Muscle layer of colon (tissue), 2 donors: ENCODE measurements at regions not wholly inside any gene's neighbourhood (a gene's known extent, or its start where the extent isn't known, plus 50 kb on each side); places are given as distances from the start of the nearest gene placed in this dataset.
"Not testable (repeated sequence)": the region's sequence is repeated elsewhere in the genome, so short reads cannot be mapped to it uniquely, and the experiment has no call there.

Experiments used
- H3K27ac ChIP-seq: one replicate; pipeline ENCODE4 v1.7.0; 2013; ENCODE audit warnings: low read depth, mild to moderate bottlenecking, low read length, moderate library complexity
- H3K27me3 ChIP-seq, 2 donors: one replicate each; pipeline ENCODE4 v1.7.0; 2013; ENCODE audit warnings: low read length in 2 of 2, mild to moderate bottlenecking in 2 of 2; ENCODE audit not compliant: insufficient read depth in 2 of 2, control insufficient read depth in 1 of 2
- H3K36me3 ChIP-seq: one replicate; pipeline ENCODE4 v1.7.0; 2013; ENCODE audit warnings: mild to moderate bottlenecking, low read length; ENCODE audit not compliant: insufficient read depth
- H3K4me1 ChIP-seq: one replicate; pipeline ENCODE4 v1.7.0; 2013; ENCODE audit warnings: mild to moderate bottlenecking, low read length; ENCODE audit not compliant: insufficient read depth
- H3K4me3 ChIP-seq, 2 donors: one replicate each; pipeline ENCODE4 v1.7.0; 2013; ENCODE audit warnings: low read length in 2 of 2, low read depth in 1 of 2, mild to moderate bottlenecking in 1 of 2, moderate library complexity in 1 of 2
- H3K9ac ChIP-seq: one replicate; pipeline ENCODE4 v1.7.0; 2013; ENCODE audit warnings: low read length
- H3K9me3 ChIP-seq: one replicate; pipeline ENCODE4 v1.7.0; 2013; ENCODE audit warnings: mild to moderate bottlenecking, low read length
- donor health status: abdominal sarcoma.
- donor health status: Adenocarcinoma of cecum.

DNA sequence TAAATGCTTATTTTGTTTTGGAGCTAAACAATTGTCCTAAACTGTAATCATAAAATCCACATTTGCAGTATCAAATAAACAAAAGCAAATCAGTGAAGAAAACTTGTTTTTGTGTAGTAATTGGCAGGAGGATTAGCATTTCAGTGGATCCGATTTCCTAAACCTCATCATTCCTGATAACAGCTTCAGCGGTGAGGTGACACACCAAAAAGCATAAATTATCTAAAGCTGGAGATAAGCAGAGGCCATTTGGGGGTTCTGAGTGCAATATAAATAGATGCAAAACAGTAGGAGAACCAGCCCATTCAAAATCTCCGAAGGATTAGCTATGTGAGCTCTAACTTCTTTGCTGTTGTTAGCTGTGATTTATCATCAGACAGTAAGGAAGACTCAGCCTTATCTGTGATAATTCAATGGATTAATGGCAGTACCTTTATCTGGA, 235.8 kb downstream of the EPHA7 start:
- Histone ChIP-seq H3K36me3 (no peaks in the 10 kb centered on the region), H3K4me1 (no peaks in the 10 kb centered on the region), H3K27ac (no peak overlapping the region), H3K27me3 (no peaks in the 10 kb centered on the region), H3K9me3 (no peaks in the 10 kb centered on the region), H3K9ac (no peak overlapping the region), H3K4me3 (no peak overlapping the region)

DNA sequence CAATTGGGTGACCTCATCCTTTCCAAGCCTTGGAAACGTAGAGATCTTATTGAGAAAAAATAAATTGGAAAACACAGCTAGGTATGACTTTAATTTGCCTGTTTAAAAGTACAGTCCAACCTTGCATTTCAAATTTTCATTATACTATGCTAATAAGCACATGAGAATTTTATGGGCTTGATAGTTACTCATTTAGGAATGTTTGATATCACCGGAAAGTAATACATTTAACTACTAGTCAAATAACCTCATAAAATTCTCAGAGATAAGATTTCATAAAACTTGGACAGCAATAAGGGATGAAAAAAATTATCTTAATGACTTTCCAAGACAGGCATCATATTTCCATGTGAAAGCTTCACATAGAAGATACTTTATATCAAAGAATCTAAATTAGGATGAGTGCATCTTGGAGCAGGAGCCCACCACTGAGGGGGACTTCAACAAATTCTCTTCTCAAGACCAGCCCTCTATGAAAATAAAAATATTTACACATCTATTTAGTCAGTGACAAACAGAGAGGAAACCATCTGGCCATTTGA, 236.3 kb downstream of the EPHA7 start:
- no peaks in the 10 kb centered on the region for H3K36me3 ChIP-seq
- H3K27me3 ChIP-seq = no peaks in the 10 kb centered on the region
- H3K9me3 ChIP-seq = no peaks in the 10 kb centered on the region
- no peak overlapping the region for H3K27ac ChIP-seq
- no peak overlapping the region for H3K4me3 ChIP-seq
- H3K4me1 ChIP-seq = no peaks in the 10 kb centered on the region
- no peak overlapping the region for H3K9ac ChIP-seq

DNA sequence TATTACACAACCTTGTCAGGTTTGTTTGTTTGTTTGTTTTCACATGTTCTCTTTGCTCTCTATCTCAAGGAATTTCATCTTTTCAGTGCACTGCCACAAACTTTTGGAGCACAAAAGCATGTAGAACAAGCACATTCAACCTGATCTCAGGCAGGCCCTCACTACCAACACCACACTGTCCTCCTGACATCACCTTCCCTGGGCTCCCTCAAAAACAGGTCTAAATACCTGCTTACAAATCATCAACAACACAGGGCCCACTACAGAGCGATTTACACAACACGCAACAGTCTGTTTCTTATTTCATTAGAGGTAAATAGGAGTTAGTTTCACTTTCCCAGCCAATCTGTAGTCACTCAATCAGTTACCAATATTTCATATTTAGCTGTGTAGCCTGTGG, 241.4 kb downstream of the EPHA7 start:
- H3K9me3 ChIP-seq = no peaks in the 10 kb centered on the region
- H3K36me3 ChIP-seq = no peaks in the 10 kb centered on the region
- H3K4me3 ChIP-seq = no peak overlapping the region
- no peaks in the 10 kb centered on the region for H3K4me1 ChIP-seq
- no peak overlapping the region for H3K27ac ChIP-seq
- H3K9ac ChIP-seq = no peak overlapping the region
- no peaks in the 10 kb centered on the region for H3K27me3 ChIP-seq

- H3K4me1 ChIP-seq = no peaks in the 10 kb centered on the region
- H3K27me3 ChIP-seq = no peaks in the 10 kb centered on the region
- no peak overlapping the region for H3K4me3 ChIP-seq
- no peak overlapping the region for H3K9ac ChIP-seq
- no peaks in the 10 kb centered on the region for H3K9me3 ChIP-seq
- H3K27ac ChIP-seq = no peak overlapping the region
- H3K36me3 ChIP-seq = no peaks in the 10 kb centered on the region
Measured at GRCh38 chr6:93177438-93177837, 241.9 kb downstream of the EPHA7 start.

DNA sequence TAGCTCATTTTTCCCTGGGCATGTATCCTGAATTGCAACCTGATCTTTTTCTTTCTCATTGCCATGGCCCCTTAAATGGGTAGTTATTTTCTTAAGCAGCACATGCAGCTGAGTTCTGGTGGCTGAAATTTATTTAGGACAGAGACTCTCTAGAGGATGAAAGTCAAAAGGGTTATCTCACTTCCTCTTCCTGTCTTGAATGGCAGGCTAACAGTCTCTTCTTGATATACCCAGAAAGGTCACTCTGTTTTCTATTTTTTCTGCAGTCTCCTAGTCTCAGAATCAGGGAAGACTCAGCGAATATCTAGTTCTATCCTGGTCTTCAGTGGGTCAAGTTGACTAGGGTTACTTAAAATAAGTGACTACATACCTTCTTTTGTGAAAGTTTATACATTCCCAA, 243.3 kb downstream of the EPHA7 start:
- Histone ChIP-seq H3K9ac (no peak overlapping the region), H3K4me3 (no peak overlapping the region), H3K9me3 (no peaks in the 10 kb centered on the region), H3K27ac (no peak overlapping the region), H3K4me1 (no peaks in the 10 kb centered on the region), H3K27me3 (no peaks in the 10 kb centered on the region), H3K36me3 (no peaks in the 10 kb centered on the region)

- not testable (repeated sequence) for H3K4me1 ChIP-seq, H3K4me3 ChIP-seq, H3K9ac ChIP-seq, H3K9me3 ChIP-seq, H3K27ac ChIP-seq, H3K36me3 ChIP-seq, H3K27me3 ChIP-seq
Measured at GRCh38 chr6:93173573-93173972, 245.8 kb downstream of the EPHA7 start.

DNA sequence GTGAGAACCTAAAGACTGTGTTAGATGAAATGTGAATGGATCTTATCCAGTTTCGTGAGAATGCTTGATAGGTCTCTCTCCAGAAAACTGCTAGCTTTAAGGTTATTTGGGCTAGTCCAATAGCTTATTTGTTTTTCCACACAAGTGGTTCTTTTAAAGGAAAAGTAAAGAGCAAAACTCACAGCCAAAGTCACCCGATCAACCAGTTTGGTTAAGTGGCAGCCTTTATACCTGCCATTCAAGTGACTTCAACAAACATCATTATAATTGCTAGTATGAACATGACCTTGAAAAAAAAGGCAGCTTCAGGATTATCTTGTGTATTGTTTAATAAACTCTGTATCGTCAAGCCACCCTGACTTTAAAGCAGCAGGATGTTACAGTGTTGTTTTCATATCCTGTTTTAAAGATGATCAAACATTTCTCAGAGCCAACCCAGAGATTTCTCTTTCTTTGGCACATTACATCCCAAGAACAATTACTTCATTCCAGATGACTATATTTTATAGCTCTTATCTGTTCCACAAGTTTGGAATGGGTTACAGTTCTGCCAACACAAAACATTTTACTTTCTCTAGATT, 253.4 kb downstream of the EPHA7 start:
- Histone ChIP-seq H3K9me3 (no peaks in the 10 kb centered on the region), H3K36me3 (no peaks in the 10 kb centered on the region), H3K27me3 (no peaks in the 10 kb centered on the region), H3K9ac (no peak overlapping the region), H3K4me3 (no peak overlapping the region), H3K27ac (no peak overlapping the region), H3K4me1 (no peaks in the 10 kb centered on the region)

DNA sequence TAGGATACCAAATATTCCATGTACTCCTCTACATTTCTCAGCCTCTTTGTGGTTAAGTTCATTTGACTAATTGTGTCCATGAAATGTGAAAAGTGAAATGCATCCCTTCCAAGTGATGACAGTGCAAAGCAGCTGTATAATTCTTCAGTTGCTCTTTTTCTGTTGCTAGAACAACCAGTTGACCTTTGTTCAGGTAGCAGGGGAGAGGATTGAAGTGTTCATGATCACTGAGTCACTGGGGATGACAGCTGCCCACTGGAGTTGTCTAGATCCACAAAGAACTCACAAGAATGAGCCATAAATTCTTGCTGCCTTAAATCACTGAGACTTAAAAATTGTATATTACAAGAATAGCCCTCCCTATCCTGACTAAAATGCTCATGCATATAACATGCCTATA, 254.6 kb downstream of the EPHA7 start:
- Histone ChIP-seq H3K27ac (no peak overlapping the region), H3K9me3 (no peaks in the 10 kb centered on the region), H3K4me1 (no peaks in the 10 kb centered on the region), H3K4me3 (no peak overlapping the region), H3K27me3 (no peaks in the 10 kb centered on the region), H3K9ac (no peak overlapping the region), H3K36me3 (no peaks in the 10 kb centered on the region)

- Histone ChIP-seq H3K27me3 (no peaks in the 10 kb centered on the region), H3K36me3 (no peaks in the 10 kb centered on the region), H3K4me1 (no peaks in the 10 kb centered on the region), H3K9ac (no peak overlapping the region), H3K9me3 (no peaks in the 10 kb centered on the region), H3K27ac (no peak overlapping the region), H3K4me3 (no peak overlapping the region)
Measured at GRCh38 chr6:93163146-93163545, 256.2 kb downstream of the EPHA7 start.

DNA sequence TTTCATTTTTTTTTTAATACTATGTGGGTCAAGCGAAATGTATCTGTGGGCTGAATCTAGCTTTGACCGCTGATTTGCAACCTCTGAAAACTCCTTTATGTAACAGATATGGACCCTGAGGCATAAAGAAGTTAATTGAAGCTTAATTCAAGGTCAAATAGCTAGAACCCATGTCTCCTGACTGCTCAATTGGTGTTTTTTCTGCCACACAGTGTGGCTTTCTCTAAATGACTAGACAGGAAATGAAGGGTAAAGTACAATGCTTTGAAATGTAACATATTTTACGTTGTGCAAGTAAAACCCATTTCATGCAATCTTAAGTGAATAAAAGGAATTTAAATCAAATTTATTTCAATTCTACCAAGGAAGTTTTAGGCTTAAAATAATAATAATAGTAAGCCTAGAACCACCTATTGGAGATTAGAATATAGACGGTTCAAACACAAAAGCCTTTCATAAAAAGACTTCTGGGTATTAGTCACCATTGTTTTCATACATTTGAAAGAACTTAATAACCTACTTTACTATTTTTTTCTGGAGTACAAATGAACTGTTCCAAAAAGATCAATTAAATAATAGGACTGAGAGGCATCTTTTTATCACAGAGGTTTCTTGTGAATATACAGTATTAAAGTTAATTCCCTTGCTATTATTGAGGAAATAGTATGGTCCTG, 279.8 kb downstream of the EPHA7 start:
- no peaks in the 10 kb centered on the region for H3K4me1 ChIP-seq

GRCh38 chr6:93136111-93136510, 283.2 kb downstream of the EPHA7 start:
- Histone ChIP-seq H3K27me3 (no peaks in the 10 kb centered on the region), H3K27ac (no peak overlapping the region), H3K9ac (no peak overlapping the region), H3K4me1 (no peaks in the 10 kb centered on the region), H3K4me3 (no peak overlapping the region), H3K9me3 (no peaks in the 10 kb centered on the region), H3K36me3 (no peaks in the 10 kb centered on the region)

More for the DNA sequence above, 279.8 kb downstream of the EPHA7 start:
- Histone ChIP-seq H3K4me3 (no peak overlapping the region), H3K27ac (no peak overlapping the region), H3K36me3 (no peaks in the 10 kb centered on the region), H3K27me3 (no peaks in the 10 kb centered on the region), H3K9ac (no peak overlapping the region), H3K9me3 (no peaks in the 10 kb centered on the region)
